Kasumi-1 (cell line): ENCODE measurements at regions not wholly inside any gene's neighbourhood (a gene's known extent, or its start where the extent isn't known, plus 50 kb on each side); places are given as distances from the start of the nearest gene placed in this dataset.
"Not testable (repeated sequence)": the region's sequence is repeated elsewhere in the genome, so short reads cannot be mapped to it uniquely, and the experiment has no call there.

Experiments used
- DNase-seq, 2 experiments: peaks; one replicate each; lab custom pipeline; 2025; lab: John Stamatoyannopoulos, UW

DNA sequence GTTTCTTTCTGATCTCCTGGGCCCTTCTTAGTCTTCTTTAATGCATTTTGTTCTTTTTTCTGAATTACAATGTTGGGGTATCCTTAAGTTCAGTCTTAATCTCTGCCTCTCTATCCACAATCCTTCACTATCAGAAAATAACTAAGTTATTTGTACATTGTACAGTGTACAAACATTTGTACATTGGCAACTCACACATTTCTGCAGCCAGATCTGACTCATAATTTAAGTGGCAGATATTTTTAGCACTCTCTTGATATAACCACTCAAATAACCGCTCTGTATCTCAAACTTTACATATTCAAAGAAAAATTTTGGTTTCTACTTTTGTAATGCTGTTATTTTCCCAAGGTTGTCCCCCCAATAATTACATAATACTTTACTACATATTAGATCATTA is 691.1 kb upstream of the SPRY2 start:
- no peak for DNase-seq

GRCh38 chr13:81025091-81025490 is 684.2 kb upstream of the SPRY2 start:
- DNase-seq = no peak

GRCh38 chr13:81021284-81021840 is 680.4 kb upstream of the SPRY2 start:
- no peak for DNase-seq

DNA sequence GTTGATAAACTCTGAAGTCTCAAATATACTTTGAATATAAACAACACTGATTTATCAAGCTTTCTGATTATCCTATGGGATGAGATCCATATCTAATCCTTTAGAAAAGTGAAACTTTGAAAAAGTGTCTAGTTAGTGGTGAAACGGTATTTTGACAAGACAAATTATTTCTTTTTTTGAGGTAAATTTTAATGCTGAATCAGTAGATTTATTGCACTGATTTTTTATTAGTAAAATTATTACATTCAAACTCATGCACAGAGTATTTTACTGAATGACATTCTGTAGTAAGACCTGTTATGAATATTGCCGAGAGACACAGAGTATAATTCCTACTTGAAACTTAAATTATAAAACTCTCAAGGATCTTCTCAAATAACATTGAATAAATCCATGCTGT is 679.1 kb upstream of the SPRY2 start:
- DNase-seq = no peak

DNA sequence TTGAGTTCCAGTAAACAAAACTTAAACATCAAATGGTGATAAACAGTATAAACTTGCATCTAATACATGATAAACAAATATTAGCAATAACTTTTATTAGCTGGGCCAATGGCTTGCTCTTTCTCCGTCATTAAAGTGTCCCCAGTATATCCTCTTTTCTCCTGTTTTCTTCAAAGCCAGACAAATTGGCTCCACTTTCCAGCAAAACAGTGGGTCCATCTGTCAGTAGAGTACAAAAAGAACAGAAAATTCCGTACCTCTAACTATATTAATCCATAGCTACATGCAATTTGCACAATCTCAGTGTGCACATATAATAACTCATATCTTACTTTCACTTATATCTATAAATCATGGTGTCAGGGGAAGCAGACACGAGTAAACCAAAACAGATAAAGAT is 678.0 kb upstream of the SPRY2 start:
- DNase-seq = no peak

DNA sequence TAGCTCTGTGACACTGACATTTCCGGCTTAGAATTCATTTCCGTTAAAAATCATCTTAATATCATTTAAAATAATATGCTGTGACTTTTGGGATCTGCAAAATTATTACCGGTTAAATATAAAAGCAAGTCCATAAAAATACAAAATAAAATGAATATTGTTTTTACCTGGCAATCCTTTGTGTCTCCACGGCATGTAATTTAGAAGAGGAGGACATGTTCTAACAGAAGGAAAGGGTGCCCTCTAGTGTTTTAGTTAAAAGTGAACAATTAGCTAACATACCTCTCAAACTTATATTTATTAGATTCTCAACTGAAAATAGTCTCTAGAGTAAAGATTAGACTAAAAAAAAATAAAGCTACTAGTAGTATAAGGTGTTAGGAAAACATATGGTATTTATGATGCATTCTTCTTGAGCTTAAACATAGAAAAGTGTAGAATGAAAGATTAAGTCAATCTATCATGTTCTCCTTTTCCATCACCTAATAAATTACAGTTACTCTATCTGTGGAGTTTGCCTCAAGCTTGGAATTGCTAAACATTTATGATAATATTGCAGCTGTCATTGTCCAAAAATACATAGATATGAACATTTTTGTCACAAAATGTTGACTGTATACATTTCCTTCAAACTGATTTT is 676.7 kb upstream of the SPRY2 start:
- DNase-seq = peak; percentile 75 to 87

GRCh38 chr13:81012031-81012430 is 671.1 kb upstream of the SPRY2 start:
- no peak for DNase-seq

GRCh38 chr13:81001828-81002385 is 661.0 kb upstream of the SPRY2 start:
- no peak for DNase-seq

GRCh38 chr13:80998603-80999002 is 657.7 kb upstream of the SPRY2 start:
- DNase-seq = not testable (repeated sequence)

- no peak for DNase-seq
These were observed 648.8 kb upstream of the SPRY2 start for GRCh38 chr13:80989747-80990146.

- DNase-seq = no peak
These were observed 648.3 kb upstream of the SPRY2 start for GRCh38 chr13:80989241-80989640.

GRCh38 chr13:80988391-80989151 is 647.6 kb upstream of the SPRY2 start:
- no peak for DNase-seq

GRCh38 chr13:80979035-80979641 is 638.2 kb upstream of the SPRY2 start:
- DNase-seq = peak; percentile 77 to 81

DNA sequence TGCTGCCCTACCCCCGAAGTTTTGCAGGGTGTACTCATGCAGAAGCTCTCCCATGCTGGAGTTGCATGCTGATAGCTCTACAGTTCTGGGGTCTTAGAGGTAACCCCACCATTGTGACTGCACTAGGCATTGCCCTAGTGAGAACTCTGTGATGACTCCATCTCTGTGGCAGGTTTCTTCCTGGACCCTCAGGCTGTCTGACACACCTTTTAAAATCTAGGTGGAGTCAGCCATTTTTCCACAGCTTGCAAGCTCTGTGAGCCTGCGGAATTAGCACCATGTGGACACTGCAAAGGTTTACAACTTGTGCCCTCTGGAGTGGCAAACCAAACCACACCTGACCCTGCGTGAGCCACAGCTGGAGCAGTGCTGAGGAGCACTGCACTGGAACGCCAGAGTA is 636.2 kb upstream of the SPRY2 start:
- DNase-seq = no peak

DNA sequence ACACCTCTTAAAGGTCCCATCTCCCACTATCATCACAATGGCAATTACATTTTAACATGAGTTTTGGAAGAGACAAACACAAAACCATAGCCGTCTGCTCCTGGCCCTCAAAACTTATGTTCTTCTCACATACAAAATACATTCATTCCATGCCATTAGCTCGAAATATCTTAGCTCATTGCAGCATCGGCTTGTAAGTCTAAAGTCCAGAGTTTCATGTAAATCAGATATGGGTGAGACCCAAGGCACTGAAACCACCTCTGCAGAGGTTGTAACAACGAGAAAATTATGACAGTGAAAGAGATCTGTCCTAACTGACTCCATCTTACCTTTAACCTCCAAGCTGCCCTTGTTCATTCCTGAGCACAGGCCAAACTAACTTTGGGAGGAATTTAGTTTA is 635.0 kb upstream of the SPRY2 start:
- no peak for DNase-seq

GRCh38 chr13:80973721-80974120 is 632.8 kb upstream of the SPRY2 start:
- no peak for DNase-seq

DNA sequence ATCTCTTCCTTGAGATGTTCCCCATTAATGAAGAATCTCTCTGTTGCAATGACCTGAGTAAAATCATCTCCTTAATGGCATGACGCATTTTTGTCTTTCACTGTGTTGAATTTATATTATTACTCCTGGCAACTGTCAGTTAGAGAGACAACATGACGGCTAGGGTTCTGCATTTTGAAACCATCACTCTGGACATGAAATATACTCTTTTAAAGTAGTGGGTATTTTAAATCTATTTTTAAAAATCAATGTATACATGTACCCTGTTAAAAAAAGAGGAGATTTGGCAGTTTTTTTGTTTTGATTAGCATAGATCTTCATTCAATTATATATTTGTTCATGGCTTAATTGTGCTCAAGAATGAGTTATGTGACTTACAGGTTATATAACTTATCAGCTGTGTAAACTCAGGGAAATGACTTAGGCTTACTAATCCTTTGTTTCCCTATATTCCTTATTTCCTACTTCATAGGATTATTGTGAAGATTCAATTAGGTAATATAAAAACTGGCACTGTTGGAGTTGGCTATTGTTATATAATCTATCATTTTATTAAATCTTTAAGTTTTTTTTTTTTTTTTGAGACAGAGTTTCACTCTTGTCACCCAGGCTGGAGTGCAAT is 632.0 kb upstream of the SPRY2 start:
- DNase-seq = no peak

DNA sequence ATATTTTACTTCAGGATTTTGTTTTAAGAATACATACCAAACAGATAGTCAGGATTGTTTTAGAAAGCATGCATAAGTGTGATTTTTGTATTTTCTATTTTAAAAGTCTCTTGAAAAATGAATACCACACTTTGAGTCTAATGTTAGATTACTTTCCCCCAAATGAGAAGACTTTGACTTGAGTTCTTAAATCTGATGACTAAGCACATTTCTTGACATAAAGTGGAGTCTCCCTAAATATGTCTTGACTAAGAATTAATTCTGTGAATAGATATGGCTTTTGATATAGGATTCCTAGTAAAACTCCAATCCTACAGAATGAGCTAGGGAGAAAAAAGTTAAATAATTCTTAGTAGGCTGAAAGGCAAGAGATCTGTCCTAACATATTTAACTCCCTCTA is 624.2 kb upstream of the SPRY2 start:
- DNase-seq = no peak

DNA sequence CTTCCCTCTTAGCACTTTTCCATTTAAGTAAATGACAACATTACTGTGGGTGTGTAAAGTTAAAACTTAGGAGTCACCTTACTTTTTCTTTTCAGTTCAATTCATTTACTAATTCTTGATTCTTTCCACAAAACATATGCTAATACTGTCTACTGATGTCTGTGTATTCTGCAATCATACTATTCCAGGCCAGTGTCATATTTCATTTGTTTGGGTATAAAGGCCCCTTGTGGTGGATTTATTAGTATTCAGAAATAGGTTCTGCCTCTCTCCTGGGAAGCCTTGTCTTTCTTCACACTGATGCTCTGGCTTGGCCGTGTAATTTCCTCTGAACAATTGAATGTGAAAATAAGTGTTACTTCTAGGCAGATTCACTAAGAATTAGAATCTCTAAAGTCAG is 621.9 kb upstream of the SPRY2 start:
- peak in 1 of 2 experiments; percentile 2 for DNase-seq

DNA sequence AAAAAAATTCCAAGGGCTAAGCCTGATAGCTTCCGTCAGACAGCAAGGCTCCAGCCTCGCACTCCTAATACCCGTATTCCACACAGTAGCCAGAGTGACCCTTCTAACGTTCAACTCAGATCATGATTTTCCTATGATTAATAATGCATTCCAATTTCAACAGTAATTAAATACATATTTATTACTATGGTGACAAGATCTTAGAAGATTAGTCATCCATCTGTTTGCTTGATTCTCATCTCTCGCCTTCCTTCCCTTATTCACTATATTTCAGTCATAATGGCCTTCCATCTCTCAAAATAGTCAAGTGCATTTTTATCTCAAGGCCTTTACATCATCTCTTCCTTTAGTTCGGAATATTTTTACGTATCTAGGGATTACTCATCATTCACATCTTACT is 621.2 kb upstream of the SPRY2 start:
- DNase-seq = no peak

DNA sequence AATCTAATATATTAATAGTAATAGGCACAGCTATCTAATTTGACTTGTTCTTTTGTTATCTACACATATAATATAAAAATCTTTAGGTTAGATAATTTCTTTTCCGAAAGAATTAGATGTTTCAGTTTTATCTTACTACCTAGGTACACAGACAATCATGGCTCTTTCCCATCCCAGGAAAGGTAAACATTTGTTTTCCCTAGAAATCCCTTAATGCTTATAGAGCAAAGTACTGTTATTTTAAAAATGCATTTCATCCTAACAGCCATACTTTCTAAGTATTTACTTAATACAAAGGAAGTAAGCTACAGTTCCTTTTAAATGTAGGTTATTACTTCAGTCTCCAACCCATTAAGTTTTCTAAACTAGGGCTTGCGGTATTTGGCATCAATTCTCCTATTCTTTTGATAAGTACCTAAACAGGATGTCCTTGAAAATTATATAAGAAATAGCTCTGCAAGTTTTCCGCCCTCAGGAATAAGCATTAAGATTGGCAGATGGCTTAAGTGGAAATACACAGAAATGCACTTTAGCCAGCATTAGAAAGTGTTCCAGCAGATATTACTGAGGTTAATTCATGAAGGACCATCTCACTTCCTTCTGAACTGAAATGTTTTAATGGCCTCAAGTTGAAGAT is 616.2 kb upstream of the SPRY2 start:
- DNase-seq = no peak

- DNase-seq = no peak
These were observed 614.6 kb upstream of the SPRY2 start for GRCh38 chr13:80955501-80955900.
